PC-3 (cell line): ENCODE measurements at regions not wholly inside any gene's neighbourhood (a gene's known extent, or its start where the extent isn't known, plus 50 kb on each side); places are given as distances from the start of the nearest gene placed in this dataset.

Experiments used
- EZH2phosphoT487 ChIP-seq: fragments of 300-600 bp; sonication (generic); IDR thresholded peaks from 2 replicates; pipeline ENCODE4 v1.6.1; 2018; ENCODE audit warnings: mild to moderate bottlenecking, antibody characterized with exemption, low read length, borderline replicate concordance
- TF ChIP-seq, protein P1 (sequence below): fragments of 300-600 bp; sonication (generic); conservative IDR thresholded peaks from 2 replicates; pipeline ENCODE4 v1.5.1; 2017; ENCODE audit warnings: antibody characterized with exemption, low read depth, mild to moderate bottlenecking, low read length

DNA sequence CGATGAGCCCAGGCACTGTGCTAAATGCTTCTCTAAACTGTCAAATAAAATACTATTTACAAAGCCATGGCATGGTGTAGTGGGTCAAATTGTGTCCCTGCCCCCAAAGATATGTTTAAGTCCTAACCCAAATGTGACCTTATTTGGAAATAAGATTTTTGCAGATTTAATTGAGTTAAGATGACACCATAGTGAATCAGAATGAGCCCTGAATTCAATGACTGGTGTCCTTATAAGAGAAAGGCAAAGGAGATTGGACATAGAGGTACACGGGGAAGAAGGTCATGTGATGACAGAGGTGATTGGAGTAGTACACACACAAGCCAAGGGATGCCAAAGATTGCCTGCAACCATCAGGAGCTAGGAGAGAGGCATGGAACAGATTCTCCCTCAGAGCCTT, 121.6 kb upstream of the VEPH1 start:
- TF ChIP-seq, protein P1, sequence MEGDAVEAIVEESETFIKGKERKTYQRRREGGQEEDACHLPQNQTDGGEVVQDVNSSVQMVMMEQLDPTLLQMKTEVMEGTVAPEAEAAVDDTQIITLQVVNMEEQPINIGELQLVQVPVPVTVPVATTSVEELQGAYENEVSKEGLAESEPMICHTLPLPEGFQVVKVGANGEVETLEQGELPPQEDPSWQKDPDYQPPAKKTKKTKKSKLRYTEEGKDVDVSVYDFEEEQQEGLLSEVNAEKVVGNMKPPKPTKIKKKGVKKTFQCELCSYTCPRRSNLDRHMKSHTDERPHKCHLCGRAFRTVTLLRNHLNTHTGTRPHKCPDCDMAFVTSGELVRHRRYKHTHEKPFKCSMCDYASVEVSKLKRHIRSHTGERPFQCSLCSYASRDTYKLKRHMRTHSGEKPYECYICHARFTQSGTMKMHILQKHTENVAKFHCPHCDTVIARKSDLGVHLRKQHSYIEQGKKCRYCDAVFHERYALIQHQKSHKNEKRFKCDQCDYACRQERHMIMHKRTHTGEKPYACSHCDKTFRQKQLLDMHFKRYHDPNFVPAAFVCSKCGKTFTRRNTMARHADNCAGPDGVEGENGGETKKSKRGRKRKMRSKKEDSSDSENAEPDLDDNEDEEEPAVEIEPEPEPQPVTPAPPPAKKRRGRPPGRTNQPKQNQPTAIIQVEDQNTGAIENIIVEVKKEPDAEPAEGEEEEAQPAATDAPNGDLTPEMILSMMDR, result no peak
- no peak for TF ChIP-seq EZH2phosphoT487
